ENCODE measurements at regions not wholly inside any gene's neighbourhood (a gene's known extent, or its start where the extent isn't known, plus 50 kb on each side); places are given as distances from the start of the nearest gene placed in this dataset.

- Histone ChIP-seq H3K4me3 (ENCODE audit: control insufficient read depth in 2 of 3, extremely low read depth in 1 of 3, insufficient read depth in 2 of 3, low read depth in 1 of 3, low read length in 3 of 3) (no peak overlapping the region), H2AFZ (ENCODE audit: control insufficient read depth, low read length) (no peak overlapping the region), H3K27me3 (ENCODE audit: control insufficient read depth, extremely low read depth, insufficient read depth, low read length) (no peaks in the 10 kb centered on the region), H3K9ac (ENCODE audit: control insufficient read depth, extremely low read depth, insufficient read depth, low read length) (no peak overlapping the region), H3K79me2 (ENCODE audit: control insufficient read depth, insufficient read depth, low read length) (no peaks in the 10 kb centered on the region), H3K36me3 (ENCODE audit: control insufficient read depth in 2 of 2, extremely low read depth in 1 of 2, insufficient read depth in 2 of 2, low read length in 2 of 2) (no peaks in the 10 kb centered on the region), H3K4me2 (ENCODE audit: control insufficient read depth, extremely low read depth, insufficient read depth, low read depth, low read length) (no peak overlapping the region), H3K9me1 (ENCODE audit: control insufficient read depth, extremely low read depth, insufficient read depth, low read length) (no peaks in the 10 kb centered on the region), H3K4me1 (ENCODE audit: control insufficient read depth, extremely low read depth, insufficient read depth, low read length) (no peaks in the 10 kb centered on the region), H4K20me1 (ENCODE audit: control insufficient read depth, extremely low read depth, insufficient read depth, low read length) (no peaks in the 10 kb centered on the region), H3K9me3 (ENCODE audit: control insufficient read depth, low read depth, low read length) (no peaks in the 10 kb centered on the region), H3K27ac (ENCODE audit: control insufficient read depth, insufficient read depth, low read length) (no peak overlapping the region)
- dilution Hi-C loops (cut with MboI; ENCODE audit: extremely low pct_ligation_motif_present, low sequenced_read_pairs) = no loop called here
- TF ChIP-seq EZH2 (IDR thresholded peaks at IDR 0.05; ENCODE audit: low read length) = no peak
- TF ChIP-seq CTCF (optimal IDR thresholded peaks at IDR 0.05 in 1 of 3, IDR thresholded peaks at IDR 0.05 in 1 of 3, conservative IDR thresholded peaks at IDR 0.05 in 1 of 3; ENCODE audit: extremely low read depth in 1 of 3, insufficient read depth in 2 of 3, low read length in 3 of 3) = no peak
- FAIRE-seq (no peak), DNase-seq (ENCODE audit: low read depth, low spot score) (no peak)
These were observed 66.8 kb upstream of the CBLN4 start for GRCh38 chr20:56072165-56072564.

GRCh38 chr20:56088375-56088774 lies 83.1 kb upstream of the CBLN4 start:
- Histone ChIP-seq H3K4me3 (ENCODE audit: control insufficient read depth in 2 of 3, extremely low read depth in 1 of 3, insufficient read depth in 2 of 3, low read depth in 1 of 3, low read length in 3 of 3) (no peak overlapping the region), H2AFZ (ENCODE audit: control insufficient read depth, low read length) (no peak overlapping the region), H3K9me1 (ENCODE audit: control insufficient read depth, extremely low read depth, insufficient read depth, low read length) (no peaks in the 10 kb centered on the region), H3K79me2 (ENCODE audit: control insufficient read depth, insufficient read depth, low read length) (no peaks in the 10 kb centered on the region), H3K9me3 (ENCODE audit: control insufficient read depth, low read depth, low read length) (no peaks in the 10 kb centered on the region), H3K27me3 (ENCODE audit: control insufficient read depth, extremely low read depth, insufficient read depth, low read length) (no peaks in the 10 kb centered on the region), H3K9ac (ENCODE audit: control insufficient read depth, extremely low read depth, insufficient read depth, low read length) (no peak overlapping the region), H3K36me3 (ENCODE audit: control insufficient read depth in 2 of 2, extremely low read depth in 1 of 2, insufficient read depth in 2 of 2, low read length in 2 of 2) (no peaks in the 10 kb centered on the region), H3K4me2 (ENCODE audit: control insufficient read depth, extremely low read depth, insufficient read depth, low read depth, low read length) (no peak overlapping the region), H3K27ac (ENCODE audit: control insufficient read depth, insufficient read depth, low read length) (no peak overlapping the region), H4K20me1 (ENCODE audit: control insufficient read depth, extremely low read depth, insufficient read depth, low read length) (no peaks in the 10 kb centered on the region), H3K4me1 (ENCODE audit: control insufficient read depth, extremely low read depth, insufficient read depth, low read length) (no peaks in the 10 kb centered on the region)
- DNase-seq (ENCODE audit: low read depth, low spot score) = no peak
- dilution Hi-C loops (cut with MboI; ENCODE audit: extremely low pct_ligation_motif_present, low sequenced_read_pairs) = no loop called here
- no peak for FAIRE-seq
- TF ChIP-seq CTCF (optimal IDR thresholded peaks at IDR 0.05 in 1 of 3, IDR thresholded peaks at IDR 0.05 in 1 of 3, conservative IDR thresholded peaks at IDR 0.05 in 1 of 3; ENCODE audit: extremely low read depth in 1 of 3, insufficient read depth in 2 of 3, low read length in 3 of 3) (no peak), EZH2 (IDR thresholded peaks at IDR 0.05; ENCODE audit: low read length) (no peak)
